ENCODE measurements at regions not wholly inside any gene's neighbourhood (a gene's known extent, or its start where the extent isn't known, plus 50 kb on each side); places are given as distances from the start of the nearest gene placed in this dataset.

- TF ChIP-seq CTCF (IDR thresholded peaks at IDR 0.05): no peak
- TF ChIP-seq POLR2A (IDR thresholded peaks at IDR 0.05): no peak
Observed at GRCh38 chr13:99125326-99125915, 75.2 kb upstream of the UBAC2 start.

All from body of pancreas (tissue), 4 donors.